ENCODE measurements at regions not wholly inside any gene's neighbourhood (a gene's known extent, or its start where the extent isn't known, plus 50 kb on each side); places are given as distances from the start of the nearest gene placed in this dataset.

GRCh38 chr3:182111967-182112366 lies 400.2 kb downstream of the SOX2 start:
- DNase-seq (ENCODE audit: missing footprints) (no peak), ATAC-seq (no peak)
- intact Hi-C loops (cut with DNase I), result no loop called here

DNA sequence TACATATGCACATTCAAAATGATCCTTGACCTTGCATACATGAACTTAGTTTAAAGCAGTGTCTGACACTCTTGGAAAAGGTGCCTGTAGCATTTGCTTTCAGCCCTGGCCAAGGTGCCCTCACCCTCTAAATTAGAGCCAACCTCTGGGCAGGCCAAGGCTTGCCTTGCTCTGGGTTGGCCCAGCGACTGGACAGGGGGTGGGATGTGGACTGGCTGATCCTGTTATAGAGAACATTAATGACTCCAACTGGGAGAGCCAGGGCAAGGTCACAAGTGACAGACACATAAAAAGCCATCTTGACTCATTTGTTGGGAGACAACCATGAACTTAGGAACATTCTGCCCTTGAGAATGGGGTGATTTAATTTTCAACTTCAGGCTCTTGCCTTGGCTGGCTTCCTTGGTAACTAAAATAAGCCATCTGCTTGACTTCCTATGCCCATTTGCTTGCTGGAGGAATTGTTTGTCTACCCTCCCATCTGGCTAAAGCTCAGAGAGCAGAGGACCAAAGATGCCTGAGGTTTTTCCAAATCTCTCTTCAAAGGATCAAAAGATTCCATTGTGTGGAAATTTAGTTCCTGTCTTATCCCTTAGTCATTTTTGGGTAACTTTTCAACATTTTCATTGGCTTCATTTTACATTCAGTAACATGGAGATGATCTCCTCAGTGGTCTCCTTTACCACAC lies 403.7 kb downstream of the SOX2 start:
- no peak for ATAC-seq
- DNase-seq (ENCODE audit: missing footprints), result no peak
- intact Hi-C loops (cut with DNase I), result no loop called here

DNA sequence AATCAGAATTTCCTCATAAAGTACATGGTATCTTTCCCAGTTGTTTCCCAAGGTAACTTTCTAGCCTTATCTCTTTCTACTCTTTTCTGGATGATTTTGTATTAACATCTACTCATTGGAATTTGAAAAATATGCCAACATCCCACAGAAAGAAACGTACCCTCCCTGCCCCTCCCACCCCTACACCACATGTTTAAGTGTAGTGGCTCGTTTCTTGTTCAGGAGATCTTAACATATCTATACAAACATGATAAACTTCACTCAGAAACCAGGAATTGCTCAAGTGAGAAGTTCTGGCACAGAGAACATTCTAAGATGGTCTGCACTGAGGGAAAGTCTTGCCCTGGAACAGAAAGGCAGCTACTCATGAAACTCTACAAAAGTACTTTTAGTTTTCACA lies 404.7 kb downstream of the SOX2 start:
- intact Hi-C loops (cut with DNase I), result no loop called here
- DNase-seq (ENCODE audit: missing footprints), result no peak
- no peak for ATAC-seq

DNA sequence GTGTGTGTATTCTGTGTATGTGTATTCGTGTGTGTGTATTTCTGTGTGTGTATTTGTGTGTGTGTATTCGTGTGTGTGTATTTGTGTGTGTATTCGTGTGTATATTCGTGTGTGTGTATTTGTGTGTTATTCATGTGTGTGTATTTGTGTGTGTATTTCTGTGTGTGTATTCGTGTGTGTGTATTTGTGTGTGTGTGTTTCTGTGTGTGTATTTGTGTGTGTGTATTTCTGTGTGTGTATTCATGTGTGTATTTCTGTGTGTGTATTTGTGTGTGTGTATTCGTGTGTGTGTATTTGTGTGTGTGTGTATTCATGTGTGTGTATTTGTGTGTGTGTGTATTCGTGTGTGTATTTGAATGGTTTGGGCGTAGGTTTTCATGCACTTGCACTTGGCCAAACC lies 405.4 kb downstream of the SOX2 start:
- no peak for DNase-seq (ENCODE audit: missing footprints)
- intact Hi-C loops (cut with DNase I), result no loop called here
- ATAC-seq, result no peak

DNA sequence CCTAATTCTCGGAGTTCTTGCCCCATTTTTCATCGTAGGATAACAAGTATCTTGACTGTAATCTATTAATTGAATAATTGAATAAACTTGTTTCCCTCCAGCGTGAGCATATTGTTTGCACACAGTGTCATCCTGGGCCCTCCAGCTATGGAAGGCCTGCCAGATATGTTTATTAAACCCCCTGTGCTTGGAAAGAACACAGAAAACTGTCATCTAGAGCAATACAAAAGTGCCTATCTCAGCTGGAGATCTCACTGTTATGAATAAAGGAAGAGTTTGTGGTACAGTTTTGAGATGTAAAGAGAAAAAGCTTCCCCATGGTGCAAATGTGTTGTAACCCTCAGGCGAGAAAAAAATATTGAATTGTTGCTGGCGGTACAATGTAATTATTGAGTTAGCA lies 405.9 kb downstream of the SOX2 start:
- ATAC-seq (no peak), DNase-seq (ENCODE audit: missing footprints) (no peak)
- intact Hi-C loops (cut with DNase I), result no loop called here

DNA sequence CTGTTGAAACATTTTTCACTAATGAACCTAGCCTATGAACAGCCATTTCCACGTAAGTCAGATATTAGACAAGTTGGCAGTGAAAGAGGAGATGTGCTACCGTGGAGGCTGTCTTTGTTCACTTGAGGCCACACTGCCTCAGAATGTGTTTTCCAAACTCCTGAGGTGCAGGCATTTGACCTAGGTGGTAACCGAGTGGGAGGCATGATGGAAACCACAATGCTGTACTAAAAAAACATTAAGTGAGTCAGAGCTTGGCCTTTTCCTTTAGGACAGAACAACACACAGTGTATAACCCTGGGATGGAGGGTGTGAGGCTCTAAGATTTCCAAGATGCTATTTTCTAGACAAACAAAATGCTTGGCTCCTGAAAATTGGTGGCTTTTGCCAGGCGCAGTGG lies 406.3 kb downstream of the SOX2 start:
- ATAC-seq, result no peak
- intact Hi-C loops (cut with DNase I), result no loop called here
- DNase-seq (ENCODE audit: missing footprints), result no peak

- DNase-seq (ENCODE audit: missing footprints) (no peak), ATAC-seq (no peak)
- intact Hi-C loops (cut with DNase I), result no loop called here
Measured at GRCh38 chr3:182121401-182121800, 409.7 kb downstream of the SOX2 start.

- no peak for DNase-seq (ENCODE audit: missing footprints)
- intact Hi-C loops (cut with DNase I), result no loop called here
- ATAC-seq, result no peak
Measured at GRCh38 chr3:182122779-182123178, 411.1 kb downstream of the SOX2 start.

GRCh38 chr3:182124187-182124586 lies 412.5 kb downstream of the SOX2 start:
- no peak for DNase-seq (ENCODE audit: missing footprints)
- no peak for ATAC-seq
- intact Hi-C loops (cut with DNase I), result no loop called here

DNA sequence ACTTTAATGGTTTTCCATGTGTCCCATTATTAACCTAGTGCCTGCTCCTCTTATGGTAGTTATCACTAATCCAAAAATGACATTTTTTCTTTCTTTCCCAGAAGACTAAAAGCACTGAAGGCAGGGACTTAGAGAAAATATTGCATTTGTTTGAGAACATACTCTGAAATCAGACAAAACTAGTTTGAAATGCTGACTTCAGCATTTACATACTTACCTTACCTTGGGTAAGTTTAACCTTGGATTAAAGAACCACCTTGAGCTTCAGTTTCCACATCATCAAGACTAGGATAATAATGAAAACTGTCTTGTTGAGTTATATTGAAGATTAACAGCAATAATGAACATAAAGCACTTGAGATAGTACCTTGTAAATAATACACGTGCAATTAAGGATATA lies 413.0 kb downstream of the SOX2 start:
- intact Hi-C loops (cut with DNase I), result no loop called here
- ATAC-seq (no peak), DNase-seq (ENCODE audit: missing footprints) (no peak)

- ATAC-seq (no peak), DNase-seq (ENCODE audit: missing footprints) (no peak)
- intact Hi-C loops (cut with DNase I), result no loop called here
Measured at GRCh38 chr3:182129740-182130139, 418.0 kb downstream of the SOX2 start.

DNA sequence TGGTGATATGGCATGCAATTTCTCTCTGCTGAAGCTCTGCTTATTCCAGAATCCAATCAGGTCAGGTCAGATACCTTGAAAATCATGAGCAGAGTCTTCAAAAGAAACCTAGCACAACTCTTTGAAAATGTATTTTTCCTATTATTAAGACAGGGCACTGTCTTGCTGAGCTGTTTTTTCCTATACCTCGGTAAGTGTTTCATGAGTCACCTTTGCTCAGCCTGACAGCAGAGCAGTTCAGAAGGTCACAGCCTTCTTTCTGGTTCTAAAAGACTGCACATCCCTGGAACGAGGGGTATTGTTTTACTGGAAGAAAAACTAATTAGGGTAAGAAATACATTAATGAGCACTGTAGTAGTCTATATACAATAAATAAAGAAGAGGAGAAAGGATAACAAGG lies 422.0 kb downstream of the SOX2 start:
- DNase-seq (ENCODE audit: missing footprints), result no peak
- intact Hi-C loops (cut with DNase I), result no loop called here
- no peak for ATAC-seq

GRCh38 chr3:182135056-182135455 lies 423.3 kb downstream of the SOX2 start:
- DNase-seq (ENCODE audit: missing footprints) (no peak), ATAC-seq (no peak)
- intact Hi-C loops (cut with DNase I), result no loop called here

DNA sequence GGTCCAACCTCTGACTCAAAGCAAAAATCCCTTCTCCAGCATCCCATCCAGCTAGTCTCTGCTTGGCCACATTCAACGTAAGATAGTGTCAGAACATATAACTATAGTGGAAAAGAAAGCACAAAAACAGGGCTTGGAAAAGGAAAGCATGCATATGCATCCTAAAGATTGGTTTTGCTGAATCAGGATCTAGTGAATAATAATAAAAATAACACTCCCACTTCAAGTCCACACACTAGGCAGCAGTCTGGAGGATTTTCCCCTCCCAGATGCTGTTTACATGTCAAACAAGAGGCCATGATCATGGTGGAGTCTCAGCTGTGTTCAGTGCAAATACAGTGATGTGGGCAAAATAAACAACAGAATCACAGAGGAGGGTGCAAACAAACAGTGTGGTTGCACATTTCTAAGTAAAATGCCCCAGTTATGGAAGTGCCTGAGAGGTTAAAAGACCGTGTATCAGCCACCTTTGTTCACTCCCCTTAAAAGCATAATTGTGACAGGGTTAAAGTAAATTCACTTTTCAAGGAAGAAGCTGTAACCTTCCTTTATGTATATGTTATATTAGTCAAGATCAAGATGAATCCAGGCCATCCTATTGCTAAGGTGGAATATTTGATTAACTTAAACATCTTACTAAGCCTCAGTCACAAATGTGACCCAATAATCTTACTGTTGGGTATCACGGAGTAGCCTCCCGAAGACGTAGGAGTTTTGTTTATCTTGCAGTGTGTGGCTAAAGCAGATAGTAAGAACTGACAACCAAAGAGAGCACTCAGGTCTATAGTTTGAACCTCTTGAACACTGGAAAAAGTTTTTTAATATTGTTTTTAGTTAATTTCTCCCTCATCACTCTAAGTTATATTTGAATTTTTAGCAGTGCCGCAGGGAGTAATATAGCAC lies 424.5 kb downstream of the SOX2 start:
- ATAC-seq, result no peak
- intact Hi-C loops (cut with DNase I), result no loop called here
- DNase-seq (ENCODE audit: missing footprints), result no peak

- ATAC-seq (no peak), DNase-seq (ENCODE audit: missing footprints) (no peak)
- intact Hi-C loops (cut with DNase I), result no loop called here
Measured at GRCh38 chr3:182138393-182138792, 426.7 kb downstream of the SOX2 start.

DNA sequence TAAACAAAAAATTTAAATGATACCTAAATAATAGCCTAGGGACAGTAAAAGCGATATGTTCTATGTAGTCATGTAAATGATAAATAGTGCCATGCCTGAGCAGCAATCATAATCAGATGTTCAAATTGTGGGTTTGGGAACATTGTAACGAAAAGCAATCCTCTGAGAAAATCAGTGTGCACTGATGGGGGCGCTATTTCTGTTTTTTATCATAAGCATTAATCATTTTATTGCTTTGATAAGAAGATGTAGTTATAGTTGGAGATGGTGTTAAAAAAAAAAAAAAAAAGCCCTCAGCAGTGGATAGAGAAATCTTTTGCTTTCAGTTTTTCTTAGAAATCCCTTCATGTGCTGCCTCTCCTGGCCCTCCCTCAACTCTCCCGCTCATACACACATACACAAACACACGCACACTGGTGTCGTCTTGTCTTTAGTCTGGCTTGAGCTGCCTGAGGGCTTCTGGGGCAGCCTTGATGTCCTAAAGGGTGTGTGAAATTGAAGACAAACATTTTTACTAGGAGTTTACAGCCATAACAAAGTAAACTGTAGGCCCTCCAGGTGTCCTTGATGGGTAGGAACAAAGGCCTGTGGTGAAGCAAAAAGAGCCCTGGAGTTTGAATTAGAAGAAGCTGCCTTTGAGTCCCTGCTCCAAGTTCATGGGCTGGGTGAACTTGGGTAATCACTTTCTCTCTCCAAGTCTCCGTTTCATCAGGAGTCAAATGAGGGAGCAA lies 428.1 kb downstream of the SOX2 start:
- intact Hi-C loops (cut with DNase I), result no loop called here
- DNase-seq (ENCODE audit: missing footprints) (no peak), ATAC-seq (no peak)

- intact Hi-C loops (cut with DNase I), result no loop called here
- DNase-seq (ENCODE audit: missing footprints), result no peak
- ATAC-seq, result no peak
Measured at GRCh38 chr3:182142928-182143327, 431.2 kb downstream of the SOX2 start.

GRCh38 chr3:182143903-182144302 lies 432.2 kb downstream of the SOX2 start:
- ATAC-seq, result no peak
- intact Hi-C loops (cut with DNase I), result no loop called here
- no peak for DNase-seq (ENCODE audit: missing footprints)

GRCh38 chr3:182148360-182148759 lies 436.6 kb downstream of the SOX2 start:
- ATAC-seq (no peak), DNase-seq (ENCODE audit: missing footprints) (no peak)
- intact Hi-C loops (cut with DNase I), result no loop called here

GRCh38 chr3:182149594-182149993 lies 437.9 kb downstream of the SOX2 start:
- DNase-seq (ENCODE audit: missing footprints) (no peak), ATAC-seq (no peak)
- intact Hi-C loops (cut with DNase I), result no loop called here

Data from Right ventricle myocardium inferior (tissue), 1 donor.